ENCODE measurements at regions not wholly inside any gene's neighbourhood (a gene's known extent, or its start where the extent isn't known, plus 50 kb on each side); places are given as distances from the start of the nearest gene placed in this dataset.

DNA sequence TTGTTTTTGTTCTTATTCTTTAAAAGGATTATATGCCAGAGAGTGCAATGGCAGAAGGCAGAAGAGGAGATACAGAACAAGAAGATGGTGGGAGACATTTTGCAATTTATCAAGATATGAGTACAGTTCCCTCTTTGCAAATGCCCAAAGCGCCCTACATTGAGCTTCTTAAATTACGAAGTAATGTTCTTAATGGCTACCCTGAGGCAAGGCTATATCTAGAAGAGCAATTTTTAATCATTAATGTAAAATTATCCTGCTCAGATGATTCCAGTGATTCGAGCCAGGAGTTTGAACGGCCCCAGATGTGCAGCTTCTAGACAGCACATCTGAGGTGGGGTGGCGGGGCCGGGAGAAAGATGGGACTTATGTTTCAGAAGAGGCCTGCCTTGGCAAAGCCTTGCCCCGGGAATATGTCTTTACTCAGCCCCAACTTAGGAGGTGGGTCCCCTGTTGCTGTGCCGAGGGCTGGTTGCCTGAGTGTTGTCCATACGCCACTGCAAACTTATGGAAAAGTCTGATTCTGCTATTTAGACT lies 84.9 kb upstream of the MLN start:
- Histone ChIP-seq H3K4me2 (ENCODE audit: low read length) (no peak overlapping the region), H3F3A (ENCODE audit: control insufficient read depth, insufficient read depth) (no peaks in the 10 kb centered on the region), H3K9me3 (ENCODE audit: control insufficient read depth, insufficient read depth, low read length) (no peaks in the 10 kb centered on the region), H3K36me3 (ENCODE audit: control insufficient read depth, low read length) (no peaks in the 10 kb centered on the region), H3K4me1 (ENCODE audit: control insufficient read depth, low read length) (no peaks in the 10 kb centered on the region), H3K27me3 (ENCODE audit: control insufficient read depth, low read length) (peaks cover 5% of the 10 kb centered on the region; the same call in 1 of the 2 replicates), H3K79me2 (ENCODE audit: control insufficient read depth, low read length) (no peaks in the 10 kb centered on the region), H4K20me1 (ENCODE audit: control insufficient read depth, insufficient read depth, low read depth, low read length) (no peaks in the 10 kb centered on the region), H3K27ac (ENCODE audit: low read depth, low read length) (no peak overlapping the region), H3K4me3 (ENCODE audit: low read length) (no peak overlapping the region), H3K9me2 (replicated peaks; ENCODE audit: control insufficient read depth, low read length) (no peaks in the 10 kb centered on the region)
- no peak for TF ChIP-seq CTCF (IDR thresholded peaks at IDR 0.05; ENCODE audit: low read depth, low read length, poor library complexity, severe bottlenecking)
- no peak for TF ChIP-seq EZH2phosphoT487 (IDR thresholded peaks at IDR 0.05; ENCODE audit: borderline replicate concordance, low read length)

DNA sequence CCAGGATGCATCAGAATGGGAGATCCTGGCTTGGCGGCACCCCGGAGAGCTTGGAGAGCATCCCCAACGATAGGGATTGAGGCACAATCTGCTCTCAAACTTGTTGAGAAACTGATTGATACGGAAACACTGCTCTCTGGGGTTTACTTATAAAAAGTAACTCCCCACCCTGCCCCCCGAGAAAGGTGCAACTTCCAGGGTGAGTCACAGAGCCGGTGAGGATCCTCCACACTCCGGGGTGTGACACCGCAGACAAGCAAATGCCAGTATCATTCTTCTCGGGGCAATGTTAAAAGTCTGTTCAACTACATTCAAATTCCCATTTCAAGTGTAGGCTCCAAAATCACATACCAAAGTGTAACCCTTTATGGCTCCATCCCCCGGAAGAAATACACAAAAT lies 84.4 kb upstream of the MLN start:
- Histone ChIP-seq H3K4me2 (ENCODE audit: low read length) (no peak overlapping the region), H3K79me2 (ENCODE audit: control insufficient read depth, low read length) (no peaks in the 10 kb centered on the region), H3K27ac (ENCODE audit: low read depth, low read length) (no peak overlapping the region), H3K36me3 (ENCODE audit: control insufficient read depth, low read length) (no peaks in the 10 kb centered on the region), H3F3A (ENCODE audit: control insufficient read depth, insufficient read depth) (no peaks in the 10 kb centered on the region), H4K20me1 (ENCODE audit: control insufficient read depth, insufficient read depth, low read depth, low read length) (no peaks in the 10 kb centered on the region), H3K4me1 (ENCODE audit: control insufficient read depth, low read length) (no peaks in the 10 kb centered on the region), H3K9me3 (ENCODE audit: control insufficient read depth, insufficient read depth, low read length) (no peaks in the 10 kb centered on the region), H3K9me2 (replicated peaks; ENCODE audit: control insufficient read depth, low read length) (no peaks in the 10 kb centered on the region), H3K27me3 (ENCODE audit: control insufficient read depth, low read length) (peaks cover 5% of the 10 kb centered on the region; the same call in 1 of the 2 replicates), H3K4me3 (ENCODE audit: low read length) (no peak overlapping the region)
- TF ChIP-seq CTCF (IDR thresholded peaks at IDR 0.05; ENCODE audit: low read depth, low read length, poor library complexity, severe bottlenecking): no peak
- no peak for TF ChIP-seq EZH2phosphoT487 (IDR thresholded peaks at IDR 0.05; ENCODE audit: borderline replicate concordance, low read length)

DNA sequence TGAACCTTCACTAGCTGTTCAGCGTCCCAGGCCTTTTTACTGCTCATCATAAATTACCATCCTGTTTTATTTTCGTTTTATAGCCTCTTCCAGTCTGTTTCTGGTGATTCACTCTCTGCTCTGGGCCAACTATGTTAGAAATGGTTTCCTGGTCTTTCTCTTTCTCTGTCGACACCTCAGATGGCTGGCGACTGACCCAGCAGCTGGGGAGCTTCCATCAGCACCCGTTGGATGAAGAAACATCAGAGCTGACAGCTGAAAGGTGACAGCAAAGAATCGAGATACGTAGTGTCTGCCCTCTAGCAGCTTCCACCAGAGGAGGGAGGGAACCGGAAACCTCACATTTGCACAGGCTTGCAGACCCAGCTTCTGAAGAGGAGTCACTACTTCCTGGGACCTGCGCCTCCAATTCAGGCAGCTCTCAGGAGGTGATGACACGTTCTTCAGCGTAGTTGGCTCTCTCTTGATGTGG lies 82.9 kb upstream of the MLN start:
- H3K9me2 ChIP-seq (replicated peaks; ENCODE audit: control insufficient read depth, low read length): no peaks in the 10 kb centered on the region
- H3K27me3 ChIP-seq (ENCODE audit: control insufficient read depth, low read length): peaks cover 5% of the 10 kb centered on the region; the same call in 1 of the 2 replicates
- no peak for TF ChIP-seq CTCF (IDR thresholded peaks at IDR 0.05; ENCODE audit: low read depth, low read length, poor library complexity, severe bottlenecking)
- no peak for TF ChIP-seq EZH2phosphoT487 (IDR thresholded peaks at IDR 0.05; ENCODE audit: borderline replicate concordance, low read length)
- no peaks in the 10 kb centered on the region for H3K36me3 ChIP-seq (ENCODE audit: control insufficient read depth, low read length)
- no peaks in the 10 kb centered on the region for H4K20me1 ChIP-seq (ENCODE audit: control insufficient read depth, insufficient read depth, low read depth, low read length)
- no peaks in the 10 kb centered on the region for H3K9me3 ChIP-seq (ENCODE audit: control insufficient read depth, insufficient read depth, low read length)
- no peaks in the 10 kb centered on the region for H3F3A ChIP-seq (ENCODE audit: control insufficient read depth, insufficient read depth)
- no peaks in the 10 kb centered on the region for H3K4me1 ChIP-seq (ENCODE audit: control insufficient read depth, low read length)
- no peaks in the 10 kb centered on the region for H3K79me2 ChIP-seq (ENCODE audit: control insufficient read depth, low read length)
- H3K4me3 ChIP-seq (ENCODE audit: low read length): no peak overlapping the region
- no peak overlapping the region for H3K4me2 ChIP-seq (ENCODE audit: low read length)
- H3K27ac ChIP-seq (ENCODE audit: low read depth, low read length): no peak overlapping the region
